Ovary (tissue), 1 donor: ENCODE measurements at regions not wholly inside any gene's neighbourhood (a gene's known extent, or its start where the extent isn't known, plus 50 kb on each side); places are given as distances from the start of the nearest gene placed in this dataset.

Source experiments
- EP300 ChIP-seq: sonication (generic); formaldehyde crosslinking; IDR thresholded peaks from one replicate; pipeline ENCODE4 v1.6.1; 2017; ENCODE audit warnings: antibody characterized with exemption
- POLR2A ChIP-seq: fragments of 450-650 bp; IDR thresholded peaks from one replicate; pipeline ENCODE4 v1.6.1; 2017; ENCODE audit warnings: antibody characterized with exemption, mild to moderate bottlenecking, moderate library complexity

GRCh38 chr5:105885266-105885665, 1785.5 kb downstream of the EFNA5 start:
- TF ChIP-seq EP300 (no peak), POLR2A (no peak)
